ENCODE measurements at regions not wholly inside any gene's neighbourhood (a gene's known extent, or its start where the extent isn't known, plus 50 kb on each side); places are given as distances from the start of the nearest gene placed in this dataset.

GRCh38 chr20:43863821-43864544 is 50.7 kb upstream of the TOX2 start:
- no peak for DNase-seq

DNA sequence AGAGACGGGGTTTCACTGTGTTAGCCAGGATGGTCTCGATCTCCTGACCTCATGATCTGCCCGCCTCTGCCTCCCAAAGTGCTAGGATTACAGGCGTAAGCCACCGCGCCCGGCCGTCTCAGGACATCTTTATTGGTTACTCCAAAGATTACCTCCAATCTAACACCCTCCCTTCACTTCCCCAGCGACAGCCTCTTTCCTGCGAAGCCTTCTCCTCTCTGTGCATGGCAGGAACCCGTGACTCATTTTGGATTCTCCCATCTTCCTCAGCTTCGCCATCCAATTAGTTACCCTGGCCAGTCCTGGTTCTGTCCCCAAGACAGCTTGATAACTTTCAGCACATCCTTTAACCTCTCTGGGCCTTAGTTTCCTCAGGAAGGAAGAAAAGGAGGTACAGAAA is 51.3 kb upstream of the TOX2 start:
- no peak for DNase-seq

DNA sequence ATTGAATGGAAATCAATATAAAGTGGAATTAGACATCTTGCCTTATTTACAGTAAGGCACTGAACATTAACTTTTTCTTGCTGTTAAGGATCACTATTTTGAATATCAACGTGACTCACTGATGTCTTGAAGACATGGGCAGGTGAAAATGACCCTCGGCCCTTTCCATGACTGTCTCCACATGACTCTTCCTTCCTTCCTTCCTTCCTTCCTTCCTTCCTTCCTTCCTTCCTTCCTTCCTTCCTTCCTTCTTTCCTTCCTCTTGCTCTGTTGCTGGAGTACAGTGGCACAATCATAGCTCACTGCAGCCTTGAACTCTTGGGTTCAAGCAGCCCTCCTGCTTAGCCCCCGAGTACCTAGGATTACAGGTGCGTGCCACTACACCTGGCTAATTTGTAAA is 52.2 kb upstream of the TOX2 start:
- DNase-seq, result no peak

- DNase-seq, result no peak
These were observed 54.7 kb upstream of the TOX2 start for GRCh38 chr20:43859994-43860393.

GRCh38 chr20:43857932-43858331 is 56.7 kb upstream of the TOX2 start:
- DNase-seq, result no peak

DNA sequence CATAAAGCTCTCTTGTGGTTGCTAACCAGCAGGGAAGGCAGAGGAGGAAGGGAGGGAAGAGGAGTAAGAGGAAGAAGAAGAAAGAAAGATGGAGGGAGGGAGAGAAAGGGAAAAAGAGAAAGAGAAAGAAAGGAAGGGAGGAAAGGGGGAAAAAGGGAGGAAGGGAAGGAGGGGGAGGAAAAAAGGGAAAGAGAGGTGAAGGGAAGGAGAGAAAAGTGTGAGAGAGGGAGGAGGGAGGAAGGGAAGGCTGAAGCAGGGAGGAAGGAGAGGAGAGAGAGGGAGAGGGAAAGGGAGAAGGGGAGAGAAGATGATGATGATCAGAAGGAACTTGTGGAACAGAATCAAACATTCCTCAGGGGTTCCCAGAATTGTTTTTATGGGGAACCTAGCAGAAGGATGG is 57.5 kb upstream of the TOX2 start:
- DNase-seq, result no peak

DNA sequence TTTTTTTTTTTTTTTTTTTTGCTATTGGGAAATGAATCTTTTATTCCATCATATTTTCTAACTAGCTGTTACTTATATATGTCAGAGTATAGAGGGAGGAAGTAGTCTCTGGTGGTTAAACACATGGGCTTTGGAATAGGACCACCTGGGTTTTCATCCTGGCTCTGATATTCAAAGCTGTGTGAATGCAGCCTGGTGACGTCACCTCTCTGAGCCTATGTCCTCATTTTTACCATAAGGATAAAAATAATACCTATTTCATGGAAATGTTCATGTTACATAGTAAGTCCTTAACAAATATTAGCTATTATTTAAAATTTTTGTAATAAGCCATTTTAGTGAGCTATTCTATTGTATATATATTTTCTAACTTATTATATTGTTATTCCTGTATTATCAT is 58.8 kb upstream of the TOX2 start:
- DNase-seq, result no peak

DNA sequence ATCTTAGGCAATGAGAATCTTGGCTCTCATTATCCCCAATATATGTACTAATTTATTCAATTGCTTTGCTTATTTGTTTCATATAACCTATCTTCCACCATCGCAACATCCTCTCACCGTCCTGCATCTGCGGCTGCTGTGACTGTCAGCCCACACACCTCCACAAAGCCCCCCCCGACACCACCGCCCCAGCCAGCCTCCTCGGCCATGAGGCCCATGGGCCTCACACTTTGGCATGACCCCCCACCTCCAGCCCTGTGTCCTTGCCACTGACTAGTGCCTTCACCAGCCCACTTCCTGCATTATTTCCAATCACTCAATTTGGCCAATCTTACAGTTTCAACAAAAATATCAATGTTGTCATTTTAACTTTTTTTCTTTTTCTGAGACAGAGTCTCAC is 60.7 kb upstream of the TOX2 start:
- DNase-seq, result no peak

DNA sequence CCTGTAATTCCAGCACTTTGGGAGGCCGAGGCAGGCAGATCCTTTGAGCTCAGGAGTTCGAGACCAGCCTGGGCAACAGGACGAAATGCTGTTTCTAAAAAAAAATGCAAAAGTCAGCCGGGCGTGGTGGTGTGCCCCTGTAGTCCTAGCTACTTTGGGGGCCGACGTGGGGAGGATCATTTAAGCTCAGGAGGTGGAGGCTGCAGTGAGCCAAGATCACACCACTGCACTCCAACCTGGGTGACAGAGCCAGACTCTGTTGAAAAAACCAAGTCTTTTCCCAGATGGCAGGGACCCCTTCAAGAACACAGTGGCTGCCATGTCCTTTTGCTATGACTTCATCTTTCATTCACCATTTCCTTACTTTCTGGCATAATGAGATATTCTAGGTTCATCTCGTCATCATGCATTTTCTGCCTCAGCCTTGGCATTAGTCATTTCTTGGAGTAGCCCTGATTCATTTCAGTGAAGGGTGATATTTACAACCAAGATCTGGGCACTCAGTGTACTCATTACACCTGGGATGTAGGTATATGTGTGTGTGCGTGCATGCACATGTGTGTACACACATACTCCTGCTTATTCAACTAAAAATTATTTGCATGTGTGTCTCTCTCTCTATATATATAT is 61.4 kb upstream of the TOX2 start:
- peak; percentile 56 for DNase-seq

DNA sequence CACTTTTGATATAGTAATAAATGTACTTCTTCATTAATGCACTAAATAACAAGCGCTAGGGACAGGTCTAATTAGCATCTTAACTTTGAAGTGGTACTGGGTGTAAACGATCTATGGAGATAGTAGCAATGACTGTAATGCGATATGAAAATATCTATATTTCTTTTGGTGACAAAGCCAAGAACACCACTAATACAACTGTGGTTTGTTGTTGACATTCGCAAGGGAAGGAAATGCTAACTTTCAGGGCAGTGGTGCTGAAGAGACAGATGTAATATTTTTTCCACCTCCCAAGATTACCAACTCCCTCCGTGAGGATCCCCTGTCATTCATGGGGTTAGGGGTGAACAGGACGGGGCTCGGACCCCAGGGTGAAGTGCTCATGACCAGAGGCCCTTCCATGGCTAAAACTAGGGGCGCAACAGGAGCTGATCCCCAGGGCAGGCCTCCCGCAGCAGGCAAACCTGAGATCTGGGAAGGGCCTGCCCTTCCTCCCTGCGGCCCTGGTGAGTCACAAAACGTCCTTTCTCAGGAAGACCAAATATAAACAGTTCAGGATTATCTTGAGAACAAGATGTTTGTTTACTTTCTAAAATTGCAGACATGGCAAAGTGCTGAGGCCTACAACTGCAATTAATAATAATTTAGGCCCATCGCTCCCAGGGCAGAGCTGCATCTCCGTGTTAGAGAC is 65.0 kb upstream of the TOX2 start:
- DNase-seq, result peak; percentile 90

DNA sequence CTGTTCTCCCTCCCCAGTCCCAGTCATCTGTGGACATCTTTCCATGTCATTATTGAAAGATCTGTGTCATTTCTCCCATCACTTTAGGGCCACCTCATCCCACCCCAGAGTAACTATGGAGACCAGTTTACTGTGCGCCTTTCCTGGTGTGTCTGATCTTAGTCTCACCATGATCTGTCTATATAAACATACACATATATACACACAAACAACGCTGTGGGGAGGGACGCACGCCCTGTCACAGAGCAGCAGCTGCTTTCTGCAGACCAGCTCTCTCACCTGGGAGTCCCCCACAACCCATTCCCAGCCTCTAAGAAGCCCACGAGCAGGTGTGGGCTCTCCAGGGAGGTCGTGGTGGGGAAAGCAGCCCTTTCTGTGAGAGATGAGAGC is 68.1 kb upstream of the TOX2 start:
- no peak for DNase-seq

- DNase-seq, result peak; percentile 94
These were observed 69.7 kb upstream of the TOX2 start for GRCh38 chr20:43844778-43845614.

- no peak for DNase-seq
These were observed 70.5 kb upstream of the TOX2 start for GRCh38 chr20:43843965-43844660.

- DNase-seq, result peak; percentile 95
These were observed 71.3 kb upstream of the TOX2 start for GRCh38 chr20:43843096-43843964.

DNA sequence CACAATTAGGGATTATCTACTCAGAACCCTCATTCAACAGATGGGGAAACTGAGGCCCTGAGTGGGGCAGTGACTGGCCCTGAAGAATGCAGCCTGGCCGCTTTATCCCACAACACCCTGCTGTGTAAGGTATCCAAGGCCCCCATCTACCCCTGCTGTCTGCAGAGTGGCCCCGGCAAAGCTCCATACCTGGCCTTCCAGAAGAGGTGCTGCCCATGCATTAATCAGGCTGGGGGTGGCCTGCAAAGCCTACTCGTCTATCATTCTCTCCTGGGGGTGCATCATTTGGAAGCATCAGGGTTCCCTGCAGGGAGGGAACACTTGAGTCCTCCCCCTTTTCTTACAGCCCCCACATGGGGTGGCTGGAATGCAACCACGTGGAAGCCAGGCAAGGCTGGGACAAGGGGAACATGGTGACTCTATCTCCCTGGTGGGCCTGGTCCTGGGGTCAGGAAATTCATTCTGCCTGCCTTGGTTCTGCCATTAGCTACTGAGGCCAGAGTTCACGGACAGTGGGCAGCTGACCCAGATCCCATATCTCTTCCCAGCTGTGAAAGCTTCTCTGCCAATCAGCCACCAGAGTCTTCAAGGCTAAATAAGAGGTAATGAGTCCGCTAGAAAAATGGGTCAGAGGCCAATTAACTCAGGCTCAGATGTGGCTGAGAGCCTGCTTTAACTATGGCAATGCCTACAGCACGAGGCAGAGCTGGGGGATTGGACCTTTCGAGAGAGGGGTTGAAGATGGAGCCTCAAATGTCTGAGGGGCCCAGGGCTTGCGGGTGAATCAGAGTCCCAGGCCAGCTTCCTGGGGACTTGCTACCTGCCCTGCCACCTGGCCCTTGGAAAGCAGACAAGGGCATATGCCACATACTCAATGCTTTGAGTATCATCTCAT is 72.3 kb upstream of the TOX2 start:
- no peak for DNase-seq

DNA sequence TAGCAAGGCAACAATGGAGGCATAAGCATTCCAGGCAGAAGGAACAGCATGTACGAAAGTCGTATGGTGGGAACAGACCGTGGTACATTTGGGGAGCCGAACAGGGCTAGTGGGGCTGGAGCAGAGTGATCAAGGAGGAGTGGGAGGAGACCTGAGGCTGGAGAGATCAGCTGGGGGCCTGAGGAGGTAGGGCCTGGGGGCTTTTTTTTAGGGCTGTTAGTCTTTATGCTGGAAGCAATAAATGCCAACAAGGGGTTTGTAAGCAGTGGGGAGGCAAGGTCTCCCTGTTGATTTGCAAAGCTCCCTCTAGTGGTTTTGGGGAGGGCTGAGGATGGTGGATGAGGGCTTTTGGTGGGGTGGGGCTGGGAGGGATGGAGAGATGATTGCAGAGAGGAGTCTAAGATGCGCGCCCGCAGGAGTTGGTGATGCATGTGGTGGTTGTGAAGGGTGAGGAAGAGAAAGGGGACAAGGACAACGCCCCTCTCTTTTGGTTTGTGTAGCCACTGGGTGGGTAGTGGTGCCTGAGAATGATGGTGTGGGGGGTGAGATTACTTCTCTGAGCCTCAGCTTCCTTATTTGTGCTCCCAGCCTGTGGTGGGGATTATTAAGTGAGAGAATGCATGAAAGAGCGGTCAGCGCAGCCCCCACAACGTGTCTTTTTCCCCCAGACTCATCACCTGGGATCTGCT is 74.1 kb upstream of the TOX2 start:
- peak; percentile 23 for DNase-seq

DNA sequence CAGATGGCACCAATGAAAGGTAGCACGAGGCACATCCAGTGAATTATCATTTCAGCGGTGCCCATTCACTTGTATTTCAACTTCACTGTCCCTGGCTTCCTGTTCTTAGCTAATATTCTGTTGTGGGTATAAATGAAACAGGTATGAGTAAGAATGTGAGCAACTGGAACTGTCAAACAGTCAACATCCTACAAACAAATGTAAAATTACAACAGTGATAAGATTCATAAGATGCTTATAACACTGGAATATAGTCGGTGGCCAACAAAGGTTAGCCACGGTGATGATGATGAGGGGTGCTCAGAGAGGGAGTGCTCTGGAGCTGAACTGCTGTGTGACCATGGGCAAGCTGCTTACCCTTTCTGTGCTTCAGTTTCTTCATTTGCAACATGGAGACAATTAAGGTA is 74.9 kb upstream of the TOX2 start:
- DNase-seq, result no peak

DNA sequence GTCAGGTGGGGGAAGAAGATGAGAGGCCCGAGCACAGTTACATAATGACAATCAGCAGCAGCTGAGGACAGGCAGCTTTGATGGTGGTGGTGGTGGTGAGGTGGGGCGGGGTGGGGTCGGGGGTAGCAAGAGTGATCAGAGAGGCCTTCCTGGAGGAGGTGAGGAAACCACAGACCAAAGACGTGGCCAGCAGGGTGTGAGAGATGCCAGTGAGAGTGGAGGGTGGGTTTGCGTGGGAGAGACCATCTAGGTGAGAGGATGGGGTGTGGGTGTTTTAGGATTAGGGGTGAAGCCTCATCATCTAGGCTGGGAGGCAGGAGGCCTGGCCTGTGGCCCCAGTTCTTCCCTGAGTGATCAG is 76.0 kb upstream of the TOX2 start:
- no peak for DNase-seq

GRCh38 chr20:43837856-43838702 is 76.6 kb upstream of the TOX2 start:
- no peak for DNase-seq

Measured in HCEC 1CT (cell line).